Inflammatory macrophage (primary cell): ENCODE measurements at regions not wholly inside any gene's neighbourhood (a gene's known extent, or its start where the extent isn't known, plus 50 kb on each side); places are given as distances from the start of the nearest gene placed in this dataset.

ENCODE experiments used
- DNase-seq, 2 donors: peaks; one replicate each; pipeline ENCODE4 v3.0.0-alpha.2; 2020 to 2022

- no peak for DNase-seq
Observed at GRCh38 chr3:80157546-80157945, 389.7 kb upstream of the ROBO1 start.

- DNase-seq: no peak
Observed at GRCh38 chr3:80152692-80153091, 384.9 kb upstream of the ROBO1 start.

- DNase-seq: no peak
Observed at GRCh38 chr3:80142714-80143113, 374.9 kb upstream of the ROBO1 start.

GRCh38 chr3:80141557-80141956 is 373.8 kb upstream of the ROBO1 start:
- no peak for DNase-seq

GRCh38 chr3:80116281-80116680 is 348.5 kb upstream of the ROBO1 start:
- DNase-seq: no peak

DNA sequence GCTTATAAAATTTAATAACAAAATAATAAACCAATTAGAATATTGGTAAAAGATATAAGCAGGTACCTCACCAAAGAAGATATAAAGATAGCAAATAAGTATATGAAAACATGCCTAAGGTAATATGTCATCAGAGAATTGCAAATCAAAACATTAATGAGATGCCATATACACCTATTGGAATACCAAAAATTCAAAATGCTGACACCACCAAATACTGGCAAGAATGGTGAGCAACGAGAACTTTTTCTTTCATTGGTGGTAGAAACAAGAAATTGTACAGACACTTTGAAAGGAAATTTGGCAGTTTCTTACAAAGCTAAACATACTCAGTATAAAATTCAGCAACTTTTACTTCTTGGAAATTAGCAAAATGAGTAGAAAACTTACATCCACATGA is 346.9 kb upstream of the ROBO1 start:
- DNase-seq: no peak

DNA sequence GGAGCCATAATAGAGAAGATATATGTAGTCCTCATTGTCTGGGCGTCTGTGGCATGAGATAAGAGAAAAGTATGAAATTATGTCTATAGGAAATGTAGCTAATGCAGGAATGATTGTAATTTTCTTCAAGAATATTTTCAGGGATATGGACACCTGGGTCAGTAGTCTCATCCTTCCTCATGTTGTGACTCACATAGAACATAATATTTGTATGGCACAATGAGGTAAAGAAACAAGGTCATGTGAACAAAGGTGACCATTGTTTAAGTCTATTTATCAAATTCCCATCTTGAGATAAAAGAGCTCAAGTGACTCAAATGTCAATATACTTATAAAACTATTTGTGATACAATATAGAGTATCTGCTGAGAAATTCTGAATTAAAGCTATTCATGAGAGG is 345.5 kb upstream of the ROBO1 start:
- DNase-seq: no peak

GRCh38 chr3:80099559-80100066 is 331.8 kb upstream of the ROBO1 start:
- DNase-seq: no peak

DNA sequence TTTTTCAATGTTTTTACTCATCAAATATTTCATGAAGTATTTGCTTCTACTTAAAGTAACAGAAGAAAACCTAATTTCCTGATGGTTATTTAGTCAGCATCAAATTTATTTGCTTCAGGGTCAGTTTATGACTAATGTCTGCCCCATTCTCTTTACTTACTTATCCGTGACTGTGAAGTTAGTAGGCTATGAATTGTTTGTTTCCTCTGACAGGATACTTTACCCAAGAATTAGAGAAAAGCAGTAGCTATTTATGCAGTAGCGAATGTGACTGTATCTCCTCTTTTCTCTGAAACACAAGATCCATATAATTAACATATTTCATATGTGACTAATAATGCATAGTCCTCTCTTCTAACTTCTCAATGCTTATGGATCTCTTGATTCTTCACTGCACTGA is 329.9 kb upstream of the ROBO1 start:
- no peak for DNase-seq

- no peak for DNase-seq
Observed at GRCh38 chr3:80096909-80097308, 329.1 kb upstream of the ROBO1 start.

DNA sequence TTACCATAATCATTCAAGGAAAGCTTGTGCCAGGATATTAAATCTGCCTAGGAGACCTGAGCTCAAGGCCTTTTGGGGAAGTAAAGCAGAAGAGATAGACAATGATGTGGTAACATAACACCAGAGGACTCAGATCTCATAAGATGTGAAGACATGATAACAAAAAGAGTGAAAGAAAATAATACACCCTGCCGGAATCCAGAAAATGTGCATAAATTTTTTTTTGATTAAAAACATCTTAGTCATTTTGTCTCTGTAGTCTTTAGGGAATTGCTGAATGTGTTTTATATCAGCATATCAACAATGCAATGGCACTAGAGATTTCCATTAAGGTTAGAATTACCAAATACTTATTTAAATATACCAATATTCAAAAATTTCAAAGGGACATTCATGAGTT is 326.8 kb upstream of the ROBO1 start:
- DNase-seq: no peak

- DNase-seq: no peak
Observed at GRCh38 chr3:80087767-80088166, 320.0 kb upstream of the ROBO1 start.

DNA sequence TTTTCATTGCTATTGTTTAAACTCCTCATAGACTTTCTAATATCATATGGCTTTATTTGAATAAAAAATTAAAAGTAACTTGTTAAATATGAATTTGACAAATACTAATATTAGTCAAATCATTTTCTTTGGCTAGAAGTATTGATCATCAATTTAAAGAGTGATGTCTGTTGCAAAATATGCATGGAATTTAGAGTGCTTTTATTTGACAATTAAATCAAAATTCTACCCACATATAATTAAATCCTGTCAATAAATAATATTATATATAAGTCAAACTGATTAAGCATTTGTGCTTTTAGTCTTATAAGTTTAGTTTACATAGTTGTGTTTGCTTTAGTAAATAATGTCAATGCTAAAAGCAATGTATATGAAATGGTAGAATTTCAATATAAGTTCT is 318.6 kb upstream of the ROBO1 start:
- DNase-seq: no peak

DNA sequence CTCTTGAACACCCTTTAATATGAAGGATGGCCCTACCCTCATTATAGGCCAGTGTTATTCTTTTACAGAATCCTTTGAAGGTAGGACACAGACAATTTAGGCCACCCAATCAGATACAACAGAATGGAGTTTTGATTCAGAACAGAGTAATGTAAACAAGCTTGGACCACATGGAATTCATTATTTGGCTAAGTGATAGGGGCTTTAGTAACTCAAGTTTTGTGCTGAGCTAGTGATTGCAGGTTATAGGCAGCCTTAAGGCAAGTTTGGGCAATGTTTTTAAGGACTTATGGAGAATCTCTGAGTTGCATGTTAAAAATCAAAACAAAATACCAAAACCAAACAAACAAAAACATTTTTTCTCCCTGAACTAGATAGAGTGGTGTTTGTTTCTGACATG is 312.1 kb upstream of the ROBO1 start:
- no peak for DNase-seq

DNA sequence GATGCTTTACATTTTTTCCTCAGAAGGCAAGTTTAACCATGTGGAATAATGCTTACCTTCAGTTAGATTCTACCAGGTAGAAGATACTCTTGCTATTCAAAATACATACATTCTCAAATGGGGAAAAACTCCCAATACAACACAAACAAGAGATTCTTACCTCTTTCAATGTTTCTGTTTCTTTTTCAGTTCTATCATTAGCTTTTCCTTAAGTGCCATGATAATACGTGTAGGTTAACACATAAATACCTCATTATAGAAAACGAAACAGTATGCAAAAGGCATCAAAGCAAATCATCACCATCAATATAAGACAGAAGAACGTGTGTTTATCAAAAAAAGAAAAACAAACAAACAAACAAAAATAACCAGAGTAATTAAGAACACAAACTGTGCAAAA is 300.7 kb upstream of the ROBO1 start:
- no peak for DNase-seq

- DNase-seq: no peak
Observed at GRCh38 chr3:80063535-80063934, 295.7 kb upstream of the ROBO1 start.

- no peak for DNase-seq
Observed at GRCh38 chr3:80060664-80061063, 292.9 kb upstream of the ROBO1 start.

DNA sequence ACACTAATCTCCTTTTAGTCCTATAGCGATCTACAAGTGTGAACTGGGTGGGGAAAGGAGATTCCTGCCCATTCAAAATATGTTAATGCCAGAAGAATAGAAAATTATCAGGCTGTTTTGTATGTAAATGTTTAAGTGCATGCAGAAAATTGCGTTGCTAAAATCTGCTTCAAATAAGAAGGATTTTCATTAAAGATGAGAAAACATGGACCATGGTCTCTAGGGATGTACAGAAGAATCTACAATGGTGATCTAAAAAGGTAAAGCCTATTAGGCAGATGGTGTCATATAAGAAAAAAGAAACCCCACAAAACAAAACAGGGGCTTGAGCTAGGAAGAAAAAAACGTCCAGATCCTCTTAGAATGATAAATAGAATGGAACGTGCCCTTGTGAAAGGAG is 287.5 kb upstream of the ROBO1 start:
- DNase-seq: no peak

GRCh38 chr3:80052271-80052670 is 284.5 kb upstream of the ROBO1 start:
- no peak for DNase-seq

GRCh38 chr3:80051602-80051962 is 283.8 kb upstream of the ROBO1 start:
- no peak for DNase-seq

- no peak for DNase-seq
Observed at GRCh38 chr3:80050826-80051601, 283.2 kb upstream of the ROBO1 start.

DNA sequence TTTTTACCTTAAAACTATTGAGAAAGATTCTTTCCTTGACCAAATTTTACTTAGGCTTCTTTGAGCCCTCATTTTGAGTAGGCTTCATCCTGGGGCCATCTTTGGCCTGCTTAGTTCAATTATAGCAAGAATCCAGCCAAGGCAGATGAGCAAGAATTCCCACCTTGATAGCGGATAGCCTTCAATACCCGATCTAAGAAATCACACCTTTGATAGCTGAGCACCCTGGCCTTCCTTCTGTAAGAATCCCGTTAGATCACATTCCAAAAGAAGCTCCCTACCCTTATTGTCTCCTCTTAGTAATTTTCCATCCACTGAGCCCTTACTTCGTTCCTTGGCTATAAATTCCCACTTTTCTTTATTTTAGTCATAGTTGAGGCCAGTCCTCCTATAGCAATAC is 275.4 kb upstream of the ROBO1 start:
- DNase-seq: no peak

GRCh38 chr3:80040067-80040466 is 272.3 kb upstream of the ROBO1 start:
- no peak for DNase-seq

DNA sequence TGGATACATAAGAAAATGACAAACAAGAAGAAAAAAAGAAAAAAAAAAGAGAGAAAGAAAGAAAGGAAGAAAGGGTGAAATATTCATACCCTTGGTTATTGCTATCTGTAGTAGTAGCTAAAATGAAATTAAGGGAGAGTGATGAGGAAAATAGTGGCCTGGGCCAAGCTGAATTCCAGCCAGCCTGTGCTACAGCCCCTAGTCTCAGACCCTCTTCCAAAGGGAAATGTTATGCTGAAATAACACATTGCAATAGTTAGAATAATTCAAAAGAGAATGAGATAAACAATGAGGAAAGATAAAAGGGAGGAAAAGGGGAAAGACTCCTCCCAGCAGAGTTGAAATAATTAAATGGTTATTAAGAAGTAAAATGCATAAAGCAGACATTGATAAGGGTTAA is 268.4 kb upstream of the ROBO1 start:
- DNase-seq: no peak

DNA sequence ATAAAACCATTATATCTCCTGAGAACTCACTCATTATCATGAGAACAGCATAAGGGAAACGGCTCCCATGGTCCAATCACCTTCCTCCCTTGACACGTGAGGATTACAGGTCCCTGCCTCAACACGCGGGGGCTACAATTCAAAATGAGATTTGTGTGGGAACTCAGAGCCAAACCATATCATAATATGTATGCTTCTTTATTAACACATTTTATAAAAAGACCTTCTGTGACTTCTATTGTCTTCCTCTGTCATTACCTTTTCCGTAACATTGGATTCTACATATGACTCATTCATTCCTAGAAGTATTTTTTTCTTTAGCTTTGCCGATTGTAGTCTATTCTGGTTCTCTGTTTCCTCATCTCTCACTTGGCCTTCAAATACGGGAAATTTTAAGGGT is 267.2 kb upstream of the ROBO1 start:
- no peak for DNase-seq
